Medulla oblongata (tissue), 1 donor: ENCODE measurements at regions not wholly inside any gene's neighbourhood (a gene's known extent, or its start where the extent isn't known, plus 50 kb on each side); places are given as distances from the start of the nearest gene placed in this dataset.

Experiments used
- DNase-seq: peaks from one replicate; pipeline ENCODE4 v3.0.0-alpha.2; 2015; ENCODE audit errors: extremely low spot score

- DNase-seq = no peak
These were observed 52.1 kb upstream of the FREM1 start for GRCh38 chr9:14962193-14962882.

GRCh38 chr9:14961372-14962068 is 51.3 kb upstream of the FREM1 start:
- no peak for DNase-seq

GRCh38 chr9:14960881-14961280 is 50.7 kb upstream of the FREM1 start:
- no peak for DNase-seq
